NCI-H2171 treated with DMSO at 0.1 percent for 48 hours (cell line): ENCODE measurements at regions not wholly inside any gene's neighbourhood (a gene's known extent, or its start where the extent isn't known, plus 50 kb on each side); places are given as distances from the start of the nearest gene placed in this dataset.
"Not testable (repeated sequence)": the region's sequence is repeated elsewhere in the genome, so short reads cannot be mapped to it uniquely, and the experiment has no call there.

Experiments used
- DNase-seq: peaks from one replicate; lab custom pipeline; 2025; lab: John Stamatoyannopoulos, UW

DNA sequence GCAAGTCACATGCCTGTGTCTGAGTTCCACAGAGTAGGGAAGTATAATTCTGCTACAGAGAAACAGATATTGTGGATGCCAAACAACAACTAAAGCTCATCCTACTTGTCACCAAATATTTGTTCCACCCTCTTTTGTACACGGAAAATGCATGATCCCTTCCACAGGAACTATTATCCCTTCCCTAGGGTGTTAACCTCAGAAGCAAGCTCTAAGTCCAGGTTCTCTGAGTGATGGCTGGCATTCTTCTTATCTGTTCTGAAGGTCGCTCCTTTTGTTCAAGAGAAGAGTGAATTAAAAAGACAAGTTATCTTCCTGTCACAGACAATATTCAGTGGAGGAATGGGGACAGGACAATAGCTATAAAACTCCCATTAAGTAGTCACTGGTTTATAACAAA is 460.1 kb upstream of the GCFC2 start:
- no peak for DNase-seq

DNA sequence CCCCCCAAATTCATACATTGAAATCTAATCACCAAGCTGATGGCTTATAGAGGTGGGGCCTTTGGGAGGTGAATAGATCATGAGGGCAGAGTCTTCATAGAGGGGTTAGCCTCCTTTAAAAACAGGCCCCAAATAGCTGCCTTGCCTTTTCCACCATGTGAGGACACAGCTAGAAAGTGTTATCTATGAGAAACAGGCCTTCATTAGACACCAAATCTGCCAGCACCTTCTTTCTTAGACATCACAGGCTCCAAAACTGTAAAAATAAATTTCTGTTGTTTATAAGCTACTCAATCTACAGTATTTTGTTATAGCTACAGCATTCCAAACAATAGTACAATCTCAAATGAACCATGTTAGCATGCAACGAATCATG is 459.3 kb upstream of the GCFC2 start:
- no peak for DNase-seq

DNA sequence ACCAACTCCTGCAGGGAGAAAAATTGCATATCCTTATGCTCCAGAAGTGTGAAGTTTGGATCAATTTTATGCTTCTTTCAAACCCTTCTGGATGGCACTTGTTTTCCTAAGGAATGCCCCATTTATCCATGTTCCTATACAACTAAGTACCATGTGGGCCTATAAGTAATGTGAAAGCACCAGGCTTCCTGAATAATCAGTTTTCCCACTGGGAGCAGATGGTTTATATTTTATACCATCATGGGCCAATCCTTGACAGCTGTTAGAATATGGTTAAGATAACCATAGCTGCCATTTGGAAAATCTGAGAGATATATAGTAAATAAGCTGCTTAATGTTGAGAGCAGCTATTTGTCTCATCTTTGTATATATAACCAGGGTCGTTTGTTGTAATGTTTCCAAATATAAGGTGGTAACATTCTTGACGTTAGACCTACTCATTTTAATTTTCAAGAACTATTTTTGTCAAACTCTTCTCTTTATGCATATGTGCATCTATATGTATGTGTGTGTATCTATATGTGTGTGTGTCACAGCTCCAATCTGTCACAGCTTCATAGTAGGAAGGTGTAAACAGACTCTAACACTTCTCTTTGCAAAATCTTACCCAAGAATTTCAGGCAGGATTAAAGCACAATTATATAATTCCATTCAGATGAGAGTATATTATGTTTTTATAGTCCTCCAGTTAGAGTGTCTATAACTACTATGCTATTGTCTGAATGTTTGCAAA is 458.7 kb upstream of the GCFC2 start:
- DNase-seq: no peak

- no peak for DNase-seq
These were observed 453.1 kb upstream of the GCFC2 start for GRCh38 chr2:76163860-76164259.

DNA sequence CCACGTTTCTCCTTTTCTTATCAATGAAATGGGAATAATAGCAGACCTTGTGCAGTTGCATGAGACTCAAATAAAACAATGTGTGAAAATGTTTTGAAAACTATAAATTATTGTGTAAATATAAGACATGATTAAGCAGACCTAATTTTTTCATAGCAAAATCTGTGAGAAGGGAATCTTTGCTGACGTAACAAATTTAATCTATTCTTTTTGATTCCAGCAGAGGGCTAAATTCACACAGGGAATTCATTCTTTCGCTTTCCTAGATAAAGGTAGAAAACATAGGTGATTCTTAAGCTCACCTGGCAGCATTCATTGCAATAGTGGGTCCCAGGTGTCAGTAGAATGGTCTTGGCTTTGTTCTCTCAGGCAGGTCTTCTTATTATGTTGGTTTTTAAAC is 450.0 kb upstream of the GCFC2 start:
- no peak for DNase-seq

DNA sequence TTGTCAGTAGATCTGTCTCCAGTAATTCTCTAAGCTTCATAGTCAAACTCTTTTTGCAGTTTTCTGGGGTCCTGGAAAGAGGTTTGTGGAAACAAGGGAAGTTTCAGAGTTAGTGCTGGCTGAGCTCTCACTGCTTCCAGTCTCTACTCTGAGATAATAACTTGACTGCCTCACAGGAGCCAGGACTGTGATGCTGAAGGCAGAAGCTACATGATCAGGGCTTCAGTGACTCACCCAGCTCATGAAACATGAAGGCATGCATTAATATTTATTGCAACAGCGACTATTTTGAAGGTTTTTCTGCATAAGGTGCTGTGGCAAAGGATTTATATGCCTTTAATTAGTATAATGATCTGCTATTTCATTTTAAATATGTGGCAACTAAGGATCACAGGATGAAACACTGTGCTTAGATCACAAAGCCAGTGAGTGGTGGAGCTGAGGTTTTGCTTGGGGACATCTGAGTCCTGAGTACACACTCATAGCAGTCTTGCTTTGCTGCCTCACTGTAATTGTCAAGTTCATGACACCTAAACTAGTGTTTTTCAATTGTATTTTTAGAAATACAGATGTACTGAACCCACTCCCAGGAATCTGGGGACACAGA is 448.4 kb upstream of the GCFC2 start:
- DNase-seq: no peak

- DNase-seq: no peak
These were observed 446.8 kb upstream of the GCFC2 start for GRCh38 chr2:76157531-76157930.

GRCh38 chr2:76154981-76155380 is 444.3 kb upstream of the GCFC2 start:
- no peak for DNase-seq

- DNase-seq: no peak
These were observed 439.1 kb upstream of the GCFC2 start for GRCh38 chr2:76149846-76150245.

GRCh38 chr2:76139303-76139702 is 428.6 kb upstream of the GCFC2 start:
- not testable (repeated sequence) for DNase-seq

- no peak for DNase-seq
These were observed 417.9 kb upstream of the GCFC2 start for GRCh38 chr2:76128622-76129021.

- DNase-seq: no peak
These were observed 409.5 kb upstream of the GCFC2 start for GRCh38 chr2:76120176-76120575.

DNA sequence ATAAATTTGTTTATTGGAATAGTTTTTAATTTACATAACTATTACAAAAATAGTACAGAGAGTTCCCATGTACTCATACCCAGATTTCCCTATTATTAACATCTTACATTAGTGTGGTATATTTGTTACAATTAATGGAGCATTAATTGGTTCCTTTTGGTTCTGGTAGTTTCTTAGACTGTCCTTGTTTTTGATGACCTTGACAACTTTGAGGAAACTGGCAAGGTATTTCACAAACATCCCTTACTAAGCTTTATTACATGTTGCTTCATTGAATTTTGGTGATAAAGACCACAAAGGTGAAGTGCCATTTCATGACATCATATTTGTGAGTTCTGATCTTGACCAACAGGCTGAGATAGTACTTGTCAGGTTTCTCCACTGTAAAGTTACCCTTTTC is 379.0 kb upstream of the GCFC2 start:
- no peak for DNase-seq

- DNase-seq: no peak
These were observed 372.5 kb upstream of the GCFC2 start for GRCh38 chr2:76083248-76083647.

DNA sequence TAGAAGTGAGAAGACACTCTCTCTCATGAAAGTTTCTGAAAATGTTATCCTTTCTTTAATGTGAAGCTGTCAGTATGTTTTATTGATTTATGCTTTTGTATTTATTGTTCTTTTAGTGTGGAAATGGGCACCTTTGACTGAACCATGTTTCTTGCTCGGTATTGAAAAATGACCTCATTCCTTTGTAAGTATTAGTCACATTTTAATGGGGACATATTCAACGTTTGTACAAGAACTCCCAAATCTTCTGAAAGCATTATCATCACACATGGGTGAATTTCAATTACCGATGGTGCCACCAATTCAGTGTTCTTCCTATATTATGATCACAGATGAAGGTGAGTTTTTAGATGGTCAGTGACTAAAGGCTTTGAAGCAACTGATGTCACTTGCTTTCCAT is 371.8 kb upstream of the GCFC2 start:
- DNase-seq: no peak

GRCh38 chr2:76080154-76080553 is 369.4 kb upstream of the GCFC2 start:
- DNase-seq: no peak

GRCh38 chr2:76075126-76075525 is 364.4 kb upstream of the GCFC2 start:
- DNase-seq: peak; percentile 64

DNA sequence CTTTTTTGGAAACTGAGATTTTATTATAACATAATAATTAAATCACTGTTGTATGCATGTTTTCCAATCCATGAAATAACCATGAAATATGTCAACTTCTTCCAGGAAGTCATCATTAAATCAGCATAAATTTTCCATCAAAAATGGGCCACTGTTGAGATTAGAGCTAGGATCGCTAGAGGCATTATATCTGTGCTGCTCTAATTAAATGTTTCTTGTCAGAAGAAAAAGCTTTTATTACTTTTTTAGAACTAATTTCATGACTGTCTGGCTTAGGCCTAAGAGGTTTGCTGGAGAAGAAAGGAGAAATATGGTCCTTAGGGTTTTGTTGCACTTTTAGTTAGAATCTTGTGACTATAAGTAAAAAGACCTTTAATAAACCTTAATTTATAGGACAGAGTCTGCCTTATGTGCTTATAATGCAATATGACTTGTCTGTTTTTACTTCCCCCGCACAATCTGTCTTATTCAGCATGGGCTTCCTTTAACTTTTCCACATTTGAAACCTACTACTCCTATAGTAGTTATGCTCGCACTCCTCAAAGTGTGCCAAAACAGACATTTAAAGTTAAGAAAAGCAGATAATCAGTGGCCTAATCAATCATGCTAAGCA is 363.4 kb upstream of the GCFC2 start:
- DNase-seq: no peak

- DNase-seq: peak; percentile 21
These were observed 339.5 kb upstream of the GCFC2 start for GRCh38 chr2:76050196-76050595.

GRCh38 chr2:76044701-76045100 is 334.0 kb upstream of the GCFC2 start:
- DNase-seq: no peak

- DNase-seq: no peak
These were observed 328.8 kb upstream of the GCFC2 start for GRCh38 chr2:76039505-76039904.

- no peak for DNase-seq
These were observed 317.0 kb upstream of the GCFC2 start for GRCh38 chr2:76027761-76028160.

- DNase-seq: peak; percentile 67
These were observed 308.4 kb upstream of the GCFC2 start for GRCh38 chr2:76019128-76019527.

DNA sequence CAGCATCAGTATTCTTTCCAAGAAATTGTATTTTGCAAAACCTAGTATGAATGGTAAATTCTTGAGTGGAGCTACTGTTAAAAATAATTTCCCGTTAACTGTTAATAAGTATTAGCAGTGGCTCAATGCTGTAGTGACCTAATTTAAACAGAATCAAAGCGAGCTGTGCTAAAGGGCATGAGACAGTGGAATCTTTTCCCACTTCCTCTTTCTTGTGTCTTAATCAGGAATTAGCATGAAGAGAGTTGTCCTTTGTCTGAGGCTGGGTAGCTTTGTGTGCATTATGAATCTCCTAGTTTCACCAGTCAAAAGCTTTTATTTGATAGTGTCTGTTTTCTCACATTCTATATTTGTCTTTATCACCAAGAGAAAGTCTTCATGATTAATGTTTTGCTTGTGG is 298.8 kb upstream of the GCFC2 start:
- no peak for DNase-seq
